Stimulated activated CD4-positive, alpha-beta T cell treated with anti-CD3 and anti-CD28 coated beads, Interleukin-4, amount 100 ng/mL, for 1 hour (primary cell): ENCODE measurements at regions not wholly inside any gene's neighbourhood (a gene's known extent, or its start where the extent isn't known, plus 50 kb on each side); places are given as distances from the start of the nearest gene placed in this dataset.

Source experiments
- DNase-seq: peaks from one replicate; pipeline ENCODE4 v3.0.0-alpha.2; 2020

DNA sequence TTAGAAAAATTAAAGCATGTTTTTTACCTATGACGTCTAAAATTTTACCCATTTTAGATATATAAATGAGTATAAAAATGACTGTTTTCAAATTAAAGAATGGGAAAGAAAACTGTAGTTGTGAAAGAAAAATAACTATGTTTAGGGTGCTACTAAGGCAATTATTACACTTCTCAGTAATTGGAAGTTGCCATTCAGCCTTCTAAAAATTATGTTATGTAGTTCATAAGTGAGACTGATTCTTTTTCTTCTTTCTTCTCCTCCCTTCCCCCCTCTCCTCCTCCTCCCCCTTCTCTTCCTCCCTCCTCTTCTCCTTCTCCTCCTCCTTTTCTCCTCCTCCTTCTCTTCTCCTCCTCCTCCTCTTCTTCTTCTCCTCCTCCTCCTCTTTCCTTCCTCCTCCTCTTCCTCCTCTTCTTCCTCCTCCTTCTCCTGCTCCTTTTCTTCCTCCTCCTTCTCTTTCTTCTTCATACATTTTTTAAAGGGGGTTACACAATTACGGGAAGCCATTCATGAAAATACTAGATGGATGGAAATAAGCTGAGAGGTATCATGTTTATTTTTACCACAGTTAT is 223.6 kb downstream of the CETN3 start:
- DNase-seq: no peak

DNA sequence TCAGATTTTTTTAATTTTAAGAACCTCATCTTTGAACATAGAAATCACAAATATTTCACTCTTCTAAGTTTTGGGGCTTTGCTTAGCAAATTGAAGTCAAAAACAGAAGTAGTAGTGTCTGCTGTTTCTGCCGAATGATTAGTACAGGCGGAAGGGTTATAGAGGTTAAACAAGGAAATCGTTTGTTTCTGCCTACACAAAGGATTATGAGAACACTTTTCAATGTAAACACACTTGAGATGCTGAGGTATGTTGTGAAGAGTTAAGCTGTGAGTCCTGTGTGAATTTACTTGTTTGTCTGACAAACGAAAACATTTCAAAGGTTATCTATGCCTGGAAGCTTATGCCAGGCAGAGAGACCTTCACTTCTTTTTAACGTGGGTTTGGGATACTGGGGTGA is 224.8 kb downstream of the CETN3 start:
- DNase-seq: no peak

DNA sequence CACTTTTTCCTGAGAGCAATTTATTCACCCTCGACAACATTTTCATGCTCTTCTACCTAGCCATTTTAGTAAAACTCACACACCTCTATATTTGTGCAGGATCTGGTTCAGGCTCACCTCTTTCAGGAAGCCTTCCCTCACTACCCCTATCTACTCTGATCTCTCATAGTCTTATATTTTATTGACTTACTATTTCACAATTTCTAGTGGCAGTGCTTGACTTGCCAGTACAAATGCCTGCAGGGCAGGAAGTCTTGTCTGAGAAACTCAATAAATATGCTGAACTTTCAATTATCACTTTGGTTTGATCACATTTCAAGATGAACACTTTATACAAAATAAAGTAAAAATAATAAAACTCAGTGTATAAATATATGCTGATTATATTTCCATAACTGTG is 226.8 kb downstream of the CETN3 start:
- no peak for DNase-seq

DNA sequence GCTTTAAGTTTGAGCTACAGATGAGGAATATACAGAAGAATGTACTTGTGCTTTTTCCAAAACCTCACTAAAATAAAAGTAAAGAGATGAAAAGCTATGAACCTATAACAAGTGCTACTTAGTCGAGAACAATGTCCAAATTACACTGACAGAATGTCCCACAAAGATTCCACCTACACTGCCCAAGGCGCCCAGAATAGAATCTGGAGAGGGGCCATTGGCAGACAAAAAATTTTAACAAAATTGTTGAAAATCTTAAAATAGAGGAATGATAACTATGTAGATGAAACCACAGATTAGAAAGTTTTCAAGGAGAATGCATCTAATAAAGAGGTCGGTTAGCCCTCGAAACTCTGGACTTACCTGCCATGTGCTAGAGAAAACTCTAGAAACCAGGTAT is 235.3 kb downstream of the CETN3 start:
- no peak for DNase-seq

DNA sequence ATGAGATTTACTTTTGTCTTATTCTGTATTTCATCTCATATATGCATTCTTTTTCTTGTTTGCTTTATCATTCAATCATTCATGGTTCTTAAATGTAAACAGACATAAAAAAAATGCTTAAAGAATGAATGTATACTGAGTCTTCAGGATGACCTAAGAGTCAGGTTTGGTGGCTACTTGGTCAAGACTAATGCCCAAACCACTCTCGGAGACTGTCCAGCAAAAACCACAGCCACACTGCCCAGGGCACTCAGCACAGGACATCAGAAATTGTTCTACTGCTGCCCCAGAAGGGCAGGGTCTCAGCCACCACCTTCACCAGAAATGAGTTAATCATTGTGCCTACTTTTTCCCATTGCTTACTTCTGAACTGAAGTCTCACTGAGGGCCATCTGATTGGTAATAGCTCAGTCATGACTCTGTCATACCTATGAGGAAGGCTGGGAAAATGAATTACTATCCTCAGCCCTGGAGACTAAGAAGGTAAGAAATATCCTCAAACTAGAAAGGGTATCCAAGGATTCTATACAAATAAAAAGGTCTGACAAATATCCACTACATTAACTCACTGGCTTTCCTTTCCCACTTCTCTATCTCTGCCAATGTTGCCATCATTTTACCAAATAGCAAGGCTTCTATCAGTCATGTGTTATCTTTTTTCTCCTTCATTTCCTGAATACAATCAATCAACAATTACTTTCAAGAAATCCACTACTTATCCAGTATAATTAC is 236.1 kb downstream of the CETN3 start:
- no peak for DNase-seq

DNA sequence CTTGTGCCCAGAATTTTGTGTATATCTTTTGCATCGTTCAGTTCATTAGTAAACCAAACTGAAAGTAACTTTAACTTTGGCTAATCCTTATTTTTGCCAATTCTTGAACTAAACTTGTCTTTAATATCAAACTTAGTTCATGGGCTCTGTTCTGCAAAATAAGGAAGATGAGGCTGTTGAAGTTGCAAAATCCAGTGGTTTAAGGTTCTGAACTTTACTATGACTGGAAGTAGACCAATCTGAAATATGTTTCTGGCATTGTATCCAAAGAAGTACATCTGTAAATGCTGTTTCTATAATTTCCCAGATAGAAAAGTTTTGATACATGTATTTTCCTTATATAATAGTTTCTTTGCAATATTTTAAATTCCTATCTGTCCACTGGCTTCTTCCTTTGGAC is 238.1 kb downstream of the CETN3 start:
- no peak for DNase-seq

DNA sequence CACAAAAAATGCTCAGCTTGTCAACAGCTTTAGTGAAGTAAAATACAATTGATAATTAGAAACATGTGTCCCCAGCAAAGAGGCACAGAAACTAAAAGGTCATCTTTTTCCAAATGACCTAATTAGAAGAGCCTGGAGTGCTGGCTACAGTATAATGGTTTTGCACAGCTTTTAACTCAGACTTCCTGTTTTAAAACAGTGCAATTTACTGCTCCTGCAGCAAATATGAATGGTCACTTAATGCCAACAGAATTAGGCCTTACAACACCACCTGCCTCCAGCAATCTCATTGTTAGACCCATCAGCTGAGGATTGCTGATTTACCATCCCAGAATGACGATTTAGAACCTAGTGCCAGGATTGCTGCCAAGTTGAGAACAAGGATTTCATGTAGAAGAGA is 239.3 kb downstream of the CETN3 start:
- DNase-seq: no peak

DNA sequence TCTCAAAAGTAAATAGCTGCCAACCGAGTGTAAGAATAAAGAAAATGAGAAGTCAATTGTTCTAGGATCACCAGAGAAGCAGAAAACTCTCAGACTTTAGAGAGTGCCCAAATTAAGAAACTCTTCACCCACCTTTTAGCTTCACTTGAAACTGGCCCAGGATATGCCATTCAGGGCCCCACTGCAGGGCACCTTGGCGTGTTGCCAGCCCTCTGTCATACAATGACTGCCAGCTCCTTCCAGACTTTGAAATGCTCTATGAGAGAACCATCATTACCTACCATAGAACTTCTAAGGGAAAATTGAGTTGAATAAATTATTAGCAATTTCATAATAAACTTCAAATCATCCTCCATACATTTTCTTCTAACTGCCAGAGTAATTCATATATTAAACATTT is 240.5 kb downstream of the CETN3 start:
- DNase-seq: no peak

DNA sequence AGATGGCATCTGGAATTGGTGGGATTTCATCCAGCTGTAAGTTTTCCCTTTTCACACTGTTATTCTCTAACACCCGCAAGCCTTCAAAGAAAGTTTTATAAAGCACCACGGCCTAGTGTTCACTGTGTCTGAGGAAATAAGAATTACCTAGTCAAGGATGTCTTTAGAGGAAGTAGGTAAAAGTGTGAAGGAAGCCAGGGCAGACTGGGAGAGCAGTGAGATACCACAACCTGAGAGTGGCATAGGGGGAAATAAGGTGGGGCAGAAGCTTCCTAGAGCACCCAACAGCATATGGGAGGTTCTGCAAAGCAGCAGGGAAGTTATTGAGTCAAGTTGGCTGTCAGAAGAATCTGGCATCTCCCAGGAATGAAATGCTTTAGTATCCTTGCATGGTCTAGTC is 241.2 kb downstream of the CETN3 start:
- DNase-seq: no peak

DNA sequence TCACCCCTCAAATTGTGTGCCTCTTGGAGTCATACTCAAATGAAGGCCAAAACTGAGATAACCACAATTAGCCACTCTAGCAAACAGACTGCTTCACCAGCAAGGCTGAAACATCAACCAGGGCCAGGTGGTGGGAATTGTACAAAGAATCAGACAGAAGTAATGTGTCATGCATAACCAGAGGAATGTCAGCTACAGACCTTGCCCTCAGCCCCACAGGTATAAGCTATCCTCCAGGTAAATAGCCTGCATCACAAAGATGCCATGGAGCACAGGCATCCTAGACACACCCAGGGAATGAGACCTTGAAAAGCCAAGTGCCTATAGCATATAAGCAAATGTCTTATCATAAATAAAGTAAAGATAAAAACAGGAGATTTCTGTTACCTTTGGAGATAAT is 242.7 kb downstream of the CETN3 start:
- no peak for DNase-seq

DNA sequence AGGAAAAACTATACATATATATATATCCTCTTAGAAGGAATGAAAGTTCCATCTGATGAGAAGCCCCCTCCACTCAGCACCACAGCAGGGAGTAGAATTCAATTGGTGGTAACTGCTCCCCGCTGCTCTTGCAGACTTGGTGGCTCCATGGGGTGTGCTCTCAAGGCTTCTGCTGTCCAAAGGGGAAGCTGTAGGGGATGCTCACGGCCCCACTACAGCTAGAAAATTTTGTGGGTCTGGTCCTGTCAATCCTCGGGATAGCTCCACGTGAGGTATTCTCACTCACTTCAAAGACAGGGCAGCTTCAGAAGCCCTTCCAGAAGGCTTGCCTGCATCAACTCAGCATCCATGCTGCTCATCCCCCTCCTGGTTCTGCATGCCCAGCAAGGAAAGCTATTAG is 247.2 kb downstream of the CETN3 start:
- no peak for DNase-seq

DNA sequence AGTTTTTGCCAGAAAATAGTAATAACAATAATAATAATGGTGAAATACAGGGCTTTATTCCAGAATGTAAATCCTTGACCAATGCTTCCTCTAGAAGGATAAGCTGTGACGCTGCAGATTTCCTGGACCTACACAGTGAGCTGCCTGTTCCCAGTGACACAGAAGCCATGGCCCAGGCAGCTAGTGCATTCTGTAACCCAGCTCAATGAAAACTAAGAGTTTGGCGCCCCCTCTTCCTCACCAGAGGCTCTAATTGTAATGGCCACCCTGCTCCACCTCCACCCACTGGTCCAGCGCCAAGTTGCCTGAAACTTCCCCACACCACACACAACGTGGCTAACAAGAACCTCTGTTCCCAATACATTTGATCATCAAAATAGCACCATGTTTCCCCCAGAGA is 248.1 kb downstream of the CETN3 start:
- DNase-seq: no peak

DNA sequence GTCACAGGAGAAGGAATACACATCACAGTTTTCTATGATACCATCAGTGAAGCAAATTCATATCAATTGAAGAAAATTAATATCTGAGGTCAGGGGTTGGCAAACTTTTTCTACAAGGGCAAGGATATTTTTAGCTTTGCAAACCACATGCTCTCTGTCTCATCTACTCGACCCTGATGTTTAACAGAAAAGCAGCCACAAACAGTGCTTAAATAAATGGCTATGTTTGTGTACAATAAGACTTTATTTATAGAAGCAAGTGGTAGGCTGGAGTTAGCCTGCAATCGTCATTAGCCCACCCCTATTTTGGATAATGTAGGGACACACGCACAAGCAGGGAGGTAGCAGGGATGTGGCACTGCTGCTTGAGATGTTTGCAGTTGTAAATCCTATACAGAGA is 251.4 kb downstream of the CETN3 start:
- DNase-seq: no peak

DNA sequence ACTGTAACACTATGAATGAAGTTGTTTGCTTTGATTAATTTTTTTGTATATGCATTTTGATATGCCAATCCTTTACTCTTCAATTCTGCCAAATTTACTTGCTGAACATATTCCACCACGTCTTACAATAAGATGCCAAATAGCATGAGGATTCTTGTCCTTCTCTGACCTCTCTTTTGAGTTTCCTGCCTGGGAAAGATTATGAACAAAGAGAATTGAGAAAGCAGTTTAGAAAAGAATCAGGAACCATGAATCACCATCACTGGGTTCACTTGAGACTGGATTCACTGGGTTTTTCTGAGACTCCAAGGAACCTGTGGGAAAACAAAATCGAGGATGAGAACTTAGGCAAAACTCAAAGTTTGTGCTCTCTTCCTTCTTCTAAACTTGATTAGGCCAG is 256.5 kb downstream of the CETN3 start:
- no peak for DNase-seq

DNA sequence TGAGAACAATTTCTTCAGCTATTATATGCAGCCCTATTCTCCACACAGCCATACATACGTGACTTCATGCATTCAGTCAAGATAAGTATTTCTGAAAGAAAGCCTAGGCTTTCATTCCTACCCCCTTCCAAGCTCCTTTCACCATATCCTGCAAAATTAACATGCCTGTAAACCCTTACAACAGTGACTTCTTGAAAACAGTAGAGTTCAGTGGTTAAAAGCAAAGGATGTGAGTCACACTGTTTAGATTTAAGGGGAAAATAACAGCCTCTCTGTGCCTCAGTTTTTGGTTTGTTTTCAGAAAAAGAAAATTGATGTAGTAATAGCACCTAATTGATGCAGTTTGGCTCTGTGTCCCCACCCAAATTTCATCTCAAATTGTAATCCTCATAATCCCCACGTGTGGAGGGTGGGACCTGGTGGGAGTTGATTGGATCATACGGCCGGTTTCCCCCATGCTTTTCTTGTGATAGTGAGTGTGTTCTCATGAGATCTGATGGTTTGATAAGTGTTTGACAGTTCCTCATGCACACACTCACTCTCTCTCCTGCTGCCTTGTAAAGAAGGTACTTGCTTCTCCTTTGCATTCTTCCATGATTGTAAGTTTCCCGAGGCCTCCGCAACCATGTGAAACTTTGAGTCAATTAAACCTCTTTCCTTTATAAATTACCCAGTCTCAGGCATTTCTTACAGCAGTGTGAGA is 264.8 kb downstream of the CETN3 start:
- DNase-seq: no peak

DNA sequence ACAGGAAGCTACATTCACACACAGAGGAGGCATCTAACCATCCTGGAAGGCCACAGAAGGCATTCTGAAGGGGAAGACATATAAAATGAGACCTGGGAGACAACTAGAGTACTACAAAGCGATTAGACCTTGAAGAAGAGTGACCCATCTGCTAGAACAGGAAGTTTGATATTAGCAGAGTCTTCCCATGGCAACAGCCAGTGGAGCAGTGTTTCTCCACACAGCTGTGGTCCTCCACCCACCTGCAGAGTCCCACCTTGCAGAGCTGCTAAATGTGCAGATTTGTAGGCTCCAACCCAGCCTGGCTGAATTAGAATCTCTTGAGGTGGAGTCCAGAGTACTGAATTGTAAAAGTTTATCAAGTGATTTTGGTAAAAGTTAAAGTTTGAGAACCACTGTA is 267.0 kb downstream of the CETN3 start:
- no peak for DNase-seq

DNA sequence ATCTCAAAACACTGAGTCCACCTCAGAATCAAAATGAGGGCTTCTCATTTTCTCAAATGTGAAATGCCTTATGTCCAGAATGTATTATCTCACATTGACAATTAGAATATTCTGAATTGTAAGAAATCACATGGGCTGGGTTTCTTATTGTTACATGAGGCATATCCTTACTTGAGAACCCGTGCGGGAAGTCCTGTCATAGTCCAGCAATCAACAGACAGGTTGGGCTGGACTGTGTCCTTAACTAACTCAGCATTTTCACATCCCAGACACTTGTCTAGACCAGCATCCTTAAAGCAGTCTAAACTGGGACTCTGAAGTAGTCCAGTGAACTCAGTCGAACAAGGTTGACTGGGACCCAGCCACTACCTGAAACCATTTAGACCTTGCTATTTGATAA is 267.6 kb downstream of the CETN3 start:
- DNase-seq: no peak

DNA sequence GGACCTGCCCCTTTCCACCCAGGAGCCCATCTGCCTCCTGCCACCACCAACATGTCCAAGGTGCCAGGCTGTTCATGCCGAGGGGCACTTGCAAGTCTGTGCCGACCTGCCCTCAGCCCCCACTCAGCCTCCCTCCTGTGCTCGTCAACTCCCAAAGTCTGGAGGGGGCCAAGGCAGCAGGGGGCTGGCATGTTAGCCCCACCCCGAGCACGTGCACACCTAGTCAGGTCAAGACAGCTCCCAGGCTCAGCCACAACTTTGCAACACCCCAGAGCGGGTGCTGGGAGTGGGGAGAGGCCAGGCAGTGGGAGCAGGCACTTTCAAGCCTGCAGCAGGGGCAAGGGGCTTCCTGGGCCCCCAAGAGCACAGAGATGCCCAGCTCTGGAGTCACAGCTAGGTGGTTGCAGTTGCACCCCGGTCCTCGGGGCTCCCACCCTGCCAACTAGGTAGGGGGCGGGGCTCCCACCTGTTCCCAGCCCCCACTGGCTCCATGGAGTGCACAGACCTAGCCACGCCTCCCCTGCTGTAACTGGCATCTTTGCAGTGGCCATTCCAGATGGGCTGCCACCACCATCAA is 272.5 kb downstream of the CETN3 start:
- DNase-seq: no peak

DNA sequence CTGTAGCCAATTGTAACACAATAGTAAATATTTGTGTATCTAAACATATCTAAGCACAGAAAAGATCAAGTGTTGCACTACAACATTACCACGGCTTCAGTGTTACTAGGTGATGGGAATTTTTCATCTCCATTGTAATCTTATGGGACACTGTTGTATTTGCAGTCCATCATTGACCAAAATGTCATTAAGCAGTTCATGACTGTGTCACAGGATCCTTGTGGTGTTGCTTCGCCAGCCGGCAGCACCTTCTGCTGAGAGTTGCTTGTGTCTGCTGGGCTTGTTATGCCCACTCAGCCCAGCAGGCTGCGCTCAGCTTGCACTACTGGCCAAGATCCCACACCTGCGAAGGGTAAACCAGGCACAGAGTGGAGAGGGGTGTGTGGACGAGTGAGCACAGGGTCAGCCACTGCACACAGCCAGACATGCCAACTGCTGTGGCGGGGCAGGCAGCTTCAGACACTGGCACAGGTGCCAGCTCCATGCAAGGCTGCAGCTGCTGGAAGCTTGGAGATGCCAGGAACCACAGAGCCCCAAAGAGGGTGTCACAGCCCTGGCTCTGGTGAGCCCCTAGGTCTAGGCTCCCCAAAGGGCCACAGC is 273.7 kb downstream of the CETN3 start:
- no peak for DNase-seq

DNA sequence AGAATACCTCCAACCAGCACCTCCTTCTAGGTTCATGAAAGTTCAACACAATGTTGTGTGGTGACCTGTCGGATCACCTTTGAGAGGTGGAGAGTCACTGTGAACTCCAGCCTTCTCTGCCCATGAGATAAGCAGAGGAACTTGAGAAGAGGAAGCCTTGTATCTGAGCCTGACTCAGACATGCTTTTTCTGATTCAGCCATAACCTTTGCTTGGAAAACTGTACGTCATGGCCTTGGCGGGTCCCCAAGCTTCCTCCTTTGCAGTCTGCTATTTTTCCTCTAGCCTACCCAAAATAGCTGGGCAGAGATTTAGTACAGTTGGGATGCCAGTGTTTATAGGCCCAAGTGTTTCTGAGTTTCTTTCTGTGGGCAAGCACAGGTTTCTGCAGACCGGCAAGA is 274.7 kb downstream of the CETN3 start:
- no peak for DNase-seq

DNA sequence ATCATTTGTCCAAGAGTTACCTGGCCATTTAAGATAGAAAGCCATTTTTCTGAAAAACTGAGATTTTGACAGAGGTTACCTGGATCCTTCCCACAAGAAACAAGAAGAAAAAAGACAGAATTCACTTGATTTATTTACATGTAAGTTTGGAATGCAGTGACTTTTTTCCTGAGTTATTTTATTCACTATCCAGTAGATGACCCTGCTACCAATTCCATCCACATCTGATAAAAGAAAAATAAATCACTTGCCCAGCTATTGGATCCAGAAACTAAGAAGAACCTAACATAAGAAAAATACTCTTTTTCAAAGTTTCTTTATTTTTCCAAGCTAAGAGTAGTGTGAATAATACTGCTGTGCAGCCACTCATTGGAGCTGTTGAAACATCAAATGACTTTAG is 275.2 kb downstream of the CETN3 start:
- no peak for DNase-seq

DNA sequence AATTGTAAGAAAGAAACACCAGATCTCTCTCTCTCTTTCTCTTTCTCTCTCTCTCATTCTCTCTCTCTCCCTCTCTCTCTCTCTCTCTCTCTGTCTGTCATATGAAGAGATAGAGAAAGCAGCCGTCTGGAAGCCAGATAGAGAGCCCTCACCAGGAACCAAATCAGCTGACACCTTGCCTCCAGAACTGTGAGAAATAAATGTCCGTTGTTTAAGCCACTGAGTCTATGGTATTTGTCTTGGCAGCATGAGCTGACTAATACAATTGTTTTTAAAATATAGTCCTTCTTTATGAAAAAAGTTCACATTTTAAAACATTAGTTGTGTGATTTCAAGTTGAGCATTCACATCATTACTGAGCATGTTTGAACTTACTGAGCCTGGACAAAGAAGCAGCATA is 275.6 kb downstream of the CETN3 start:
- no peak for DNase-seq

DNA sequence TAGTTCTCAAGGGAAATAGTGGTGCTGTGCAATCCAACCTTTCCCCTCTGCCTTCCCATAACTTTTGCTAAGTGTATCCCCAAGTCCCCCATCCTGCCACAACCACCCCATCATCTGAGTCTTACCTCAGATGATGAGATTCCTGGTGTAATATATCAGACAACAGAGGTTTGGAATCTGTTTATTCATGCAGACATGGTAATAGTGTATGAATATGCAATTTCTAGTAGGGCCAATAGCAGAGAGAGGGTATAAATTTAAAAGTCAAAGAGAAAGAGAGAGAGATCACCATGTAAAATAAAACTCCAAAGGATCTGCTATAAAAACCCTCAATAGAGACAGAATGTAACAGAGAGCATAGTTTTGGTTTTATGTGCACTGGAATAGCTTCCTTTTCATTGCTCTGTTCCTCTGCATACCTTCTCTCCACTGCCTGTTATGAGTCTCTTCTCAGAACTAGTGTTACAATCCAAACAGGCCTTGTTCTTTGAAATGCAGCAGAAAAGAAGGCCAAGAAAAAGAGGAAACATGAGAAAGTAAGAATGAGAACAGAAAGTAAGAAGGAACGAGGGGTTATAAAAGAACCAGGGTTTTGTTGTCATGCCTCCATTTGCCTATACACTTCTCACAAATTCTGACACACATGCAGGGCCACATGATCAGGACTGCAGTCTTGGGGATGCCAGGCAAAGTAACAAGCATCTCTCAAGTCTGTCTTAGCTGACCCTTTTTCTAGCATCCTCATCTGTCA is 278.0 kb downstream of the CETN3 start:
- DNase-seq: no peak
